Ishikawa (cell line): ENCODE measurements at regions not wholly inside any gene's neighbourhood (a gene's known extent, or its start where the extent isn't known, plus 50 kb on each side); places are given as distances from the start of the nearest gene placed in this dataset.

Experiments
- CEBPB ChIP-seq: IDR thresholded peaks from 2 replicates; pipeline ENCODE4 v1.6.1; 2012
- CREB1 ChIP-seq: IDR thresholded peaks from 2 replicates; pipeline ENCODE4 v1.6.1; 2012; ENCODE audit warnings: low read depth
- EGR1 ChIP-seq: IDR thresholded peaks from 2 replicates; pipeline ENCODE4 v1.6.1; 2012
- EP300 ChIP-seq: IDR thresholded peaks from 2 replicates; pipeline ENCODE4 v1.6.1; 2012; ENCODE audit warnings: borderline replicate concordance
- FOXM1 ChIP-seq: IDR thresholded peaks from 2 replicates; pipeline ENCODE4 v1.6.1; 2012; ENCODE audit warnings: low read depth, borderline replicate concordance
- MAX ChIP-seq: IDR thresholded peaks from 2 replicates; pipeline ENCODE4 v1.6.1; 2012
- NFIC ChIP-seq: IDR thresholded peaks from 2 replicates; pipeline ENCODE4 v1.6.1; 2012
- RAD21 ChIP-seq: IDR thresholded peaks from 2 replicates; pipeline ENCODE4 v1.6.1; 2012; ENCODE audit warnings: low read depth
- REST ChIP-seq: IDR thresholded peaks from 2 replicates; pipeline ENCODE4 v1.6.1; 2012; ENCODE audit warnings: low read depth, mild to moderate bottlenecking
- TAF1 ChIP-seq: IDR thresholded peaks from 2 replicates; pipeline ENCODE4 v1.6.1; 2012; ENCODE audit warnings: low read depth, mild to moderate bottlenecking
- TCF12 ChIP-seq: IDR thresholded peaks from 2 replicates; pipeline ENCODE4 v1.6.1; 2012; ENCODE audit warnings: low read depth
- TEAD4 ChIP-seq: IDR thresholded peaks from 2 replicates; pipeline ENCODE4 v1.6.1; 2012
- YY1 ChIP-seq: IDR thresholded peaks from 2 replicates; pipeline ENCODE4 v1.6.1; 2012; ENCODE audit warnings: low read depth
- ZBTB7A ChIP-seq: IDR thresholded peaks from 2 replicates; pipeline ENCODE4 v1.6.1; 2012; ENCODE audit warnings: low read depth
- TF ChIP-seq, protein P1 (sequence below): IDR thresholded peaks from 2 replicates; pipeline ENCODE4 v1.6.1; 2012

DNA sequence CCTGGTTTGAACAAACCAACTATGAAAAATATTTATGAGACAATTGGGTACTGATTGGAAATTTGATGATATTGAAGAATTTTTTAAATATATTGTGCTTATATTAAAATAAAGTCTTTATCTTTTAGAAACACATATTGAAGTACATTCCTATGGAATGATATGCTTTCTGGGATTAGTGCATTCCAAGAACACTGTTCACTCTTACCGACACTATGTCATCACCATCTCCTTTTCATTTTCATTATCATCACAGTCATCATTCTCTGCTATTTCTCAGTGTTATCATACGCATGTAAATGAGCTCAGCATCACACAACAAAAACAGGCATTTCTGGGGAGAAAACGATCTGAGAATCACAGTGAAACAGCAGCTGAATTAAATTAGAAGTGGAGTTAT lies 513.3 kb upstream of the CCDC196 start:
- no peak for TF ChIP-seq CREB1

GRCh38 chr14:65975865-65976264 lies 510.3 kb upstream of the CCDC196 start:
- no peak for TF ChIP-seq TCF12
- no peak for TF ChIP-seq MAX
- no peak for TF ChIP-seq CREB1
- TF ChIP-seq CEBPB, result no peak
- TF ChIP-seq, protein P1, sequence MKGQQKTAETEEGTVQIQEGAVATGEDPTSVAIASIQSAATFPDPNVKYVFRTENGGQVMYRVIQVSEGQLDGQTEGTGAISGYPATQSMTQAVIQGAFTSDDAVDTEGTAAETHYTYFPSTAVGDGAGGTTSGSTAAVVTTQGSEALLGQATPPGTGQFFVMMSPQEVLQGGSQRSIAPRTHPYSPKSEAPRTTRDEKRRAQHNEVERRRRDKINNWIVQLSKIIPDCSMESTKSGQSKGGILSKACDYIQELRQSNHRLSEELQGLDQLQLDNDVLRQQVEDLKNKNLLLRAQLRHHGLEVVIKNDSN, result no peak
- no peak for TF ChIP-seq FOXM1
- no peak for TF ChIP-seq NFIC
- no peak for TF ChIP-seq EP300
- TF ChIP-seq YY1, result no peak
- TF ChIP-seq EGR1, result no peak
- no peak for TF ChIP-seq TAF1
- TF ChIP-seq RAD21, result no peak
- TF ChIP-seq TEAD4, result no peak
- TF ChIP-seq REST, result no peak
- no peak for TF ChIP-seq ZBTB7A

GRCh38 chr14:65976761-65977404 lies 509.3 kb upstream of the CCDC196 start:
- TF ChIP-seq EGR1 (no peak), EP300 (no peak), MAX (no peak)

DNA sequence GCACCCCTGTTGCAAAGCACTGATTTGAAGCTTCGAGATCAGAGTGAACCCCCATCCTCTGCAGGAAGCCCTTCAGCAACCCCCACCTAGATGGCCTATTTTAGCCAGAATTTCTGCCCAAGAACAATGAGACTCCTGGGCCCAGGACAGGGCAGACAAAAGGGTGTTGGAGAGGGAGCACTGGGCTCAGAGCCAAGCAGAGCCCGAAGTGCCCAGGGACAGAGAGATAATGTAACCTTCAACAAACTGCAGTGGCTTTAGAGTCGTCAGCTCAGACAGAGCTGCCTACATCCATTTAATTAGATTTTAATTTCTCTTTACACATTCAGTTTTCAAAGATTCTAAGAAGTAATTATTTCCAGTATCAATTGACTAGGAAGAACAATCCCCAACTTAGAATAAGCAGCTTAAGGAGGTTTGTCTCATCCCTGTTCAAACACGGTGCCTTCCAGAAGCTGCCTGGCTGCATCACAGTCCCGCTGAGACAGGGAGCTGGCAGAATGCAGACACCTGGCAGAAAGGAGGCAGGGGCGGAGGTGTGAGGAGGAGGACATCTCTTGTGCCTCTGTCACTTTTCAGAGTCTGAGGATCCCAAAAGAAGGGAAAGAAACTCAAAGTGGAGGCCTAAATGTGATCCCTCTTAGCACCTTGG lies 504.9 kb upstream of the CCDC196 start:
- TF ChIP-seq MAX (no peak), TEAD4 (no peak), ZBTB7A (no peak), YY1 (no peak), REST (no peak), EP300 (no peak)
- TF ChIP-seq, protein P1, result no peak

GRCh38 chr14:65986041-65986440 lies 500.1 kb upstream of the CCDC196 start:
- no peak for TF ChIP-seq TCF12
- no peak for TF ChIP-seq REST
- no peak for TF ChIP-seq MAX
- TF ChIP-seq NFIC, result no peak
- TF ChIP-seq, protein P1, result no peak
- TF ChIP-seq CREB1, result no peak
- TF ChIP-seq EGR1, result no peak
- no peak for TF ChIP-seq EP300
- no peak for TF ChIP-seq ZBTB7A
- TF ChIP-seq TAF1, result no peak
- TF ChIP-seq FOXM1, result no peak
- TF ChIP-seq YY1, result no peak
- no peak for TF ChIP-seq RAD21
